ENCODE measurements at regions not wholly inside any gene's neighbourhood (a gene's known extent, or its start where the extent isn't known, plus 50 kb on each side); places are given as distances from the start of the nearest gene placed in this dataset.

DNA sequence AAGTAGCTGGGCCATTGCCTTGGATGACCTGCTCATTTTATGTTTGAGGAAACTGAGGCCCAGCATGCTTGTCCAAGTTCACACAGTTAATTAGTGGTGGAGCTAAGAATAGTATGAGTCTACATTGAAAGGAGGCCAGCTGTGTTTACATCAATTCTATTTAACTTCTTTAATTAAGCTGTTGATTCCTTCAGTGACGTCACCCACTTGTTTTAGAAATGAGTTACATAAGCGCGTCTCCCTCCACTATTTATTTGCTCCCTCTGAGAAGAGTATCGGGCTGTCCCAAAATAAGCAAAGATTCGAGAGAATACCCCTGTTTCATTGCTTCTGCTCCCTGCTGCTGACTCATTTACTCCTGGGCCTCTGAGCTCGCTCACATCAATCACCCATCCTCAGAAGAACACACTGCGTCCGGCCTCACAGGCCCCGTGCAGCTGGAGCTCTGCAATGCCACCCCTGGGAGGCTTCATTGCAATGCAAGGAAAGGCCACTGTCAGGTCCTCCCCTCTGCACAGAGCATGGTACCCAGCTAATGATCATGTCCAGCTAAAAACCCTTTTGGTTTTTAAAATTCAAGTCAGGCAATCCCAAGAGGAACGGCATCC, 74.8 kb upstream of the BMP2 start:
- H3K4ac ChIP-seq (ENCODE audit: low read depth in 1 of 2, low read length in 2 of 2), result no peak overlapping the region

DNA sequence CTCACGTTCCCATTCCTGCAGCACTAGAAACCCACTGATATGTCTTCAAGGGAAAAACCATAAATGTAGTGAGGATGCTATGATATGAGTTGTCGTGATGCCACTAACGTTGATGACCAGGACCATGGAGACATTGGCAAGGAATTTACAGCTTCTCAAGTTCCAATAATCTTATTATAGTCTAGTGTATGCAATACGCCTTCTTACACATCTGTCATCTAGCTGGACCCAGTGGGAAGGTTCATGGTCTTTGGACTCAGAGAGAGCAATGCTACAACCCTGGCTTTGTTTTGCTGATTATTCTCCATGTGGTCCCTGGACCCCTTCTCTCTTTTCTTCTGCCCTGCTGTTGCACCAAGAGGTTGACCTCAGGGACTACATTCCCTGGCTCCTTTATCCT, 76.0 kb upstream of the BMP2 start:
- Histone ChIP-seq H2BK5ac (ENCODE audit: low read depth, low read length, poor library complexity, severe bottlenecking) (no peak overlapping the region), H3K4me3 (ENCODE audit: insufficient read depth in 1 of 2, low read depth in 1 of 2, low read length in 2 of 2) (no peak overlapping the region), H3K27me3 (ENCODE audit: control insufficient read depth in 1 of 2, insufficient read depth in 1 of 2, low read length in 2 of 2) (no peaks in the 10 kb centered on the region), H2AFZ (ENCODE audit: low read depth, low read length) (no peak overlapping the region), H3K14ac (ENCODE audit: low read length in 2 of 2) (no peak overlapping the region), H3K36me3 (ENCODE audit: control insufficient read depth in 1 of 2, insufficient read depth in 2 of 2, low read depth in 1 of 2, low read length in 2 of 2) (no peaks in the 10 kb centered on the region), H2AK5ac (ENCODE audit: low read length, severe bottlenecking) (no peak overlapping the region), H4K91ac (ENCODE audit: low read length) (no peak overlapping the region), H2BK120ac (ENCODE audit: low read depth, low read length) (no peak overlapping the region), H3K4me1 (ENCODE audit: control insufficient read depth, insufficient read depth, low read depth, low read length) (peaks cover 2% of the 10 kb centered on the region), H3K9ac (ENCODE audit: low read length) (no peak overlapping the region), H3K27ac (ENCODE audit: low read length, poor library complexity, severe bottlenecking) (no peak overlapping the region), H3K23ac (ENCODE audit: low read length in 2 of 2) (no peak overlapping the region), H3K4me2 (ENCODE audit: low read length, poor library complexity, severe bottlenecking) (no peak overlapping the region), H2BK12ac (ENCODE audit: low read length in 2 of 2) (no peak overlapping the region), H4K8ac (ENCODE audit: low read length) (no peak overlapping the region), H3K4ac (ENCODE audit: low read depth in 1 of 2, low read length in 2 of 2) (no peak overlapping the region), H2BK15ac (ENCODE audit: low read depth, poor library complexity, severe bottlenecking) (no peak overlapping the region), H3K79me1 (replicated peaks; ENCODE audit: low read length, poor library complexity, severe bottlenecking) (no peaks in the 10 kb centered on the region), H3K18ac (ENCODE audit: low read depth in 1 of 2, low read length in 2 of 2) (no peak overlapping the region), H3K9me3 (ENCODE audit: control insufficient read depth, low read length) (no peaks in the 10 kb centered on the region)
- WGBS, result 88% methylated on average over 1 of the region's 4 CpGs
- no peak for DNase-seq

More for the DNA sequence above, 74.8 kb upstream of the BMP2 start:
- Histone ChIP-seq H2BK5ac (ENCODE audit: low read depth, low read length, poor library complexity, severe bottlenecking) (no peak overlapping the region), H2BK120ac (ENCODE audit: low read depth, low read length) (no peak overlapping the region), H3K14ac (ENCODE audit: low read length in 2 of 2) (no peak overlapping the region), H3K4me3 (ENCODE audit: insufficient read depth in 1 of 2, low read depth in 1 of 2, low read length in 2 of 2) (no peak overlapping the region), H3K23ac (ENCODE audit: low read length in 2 of 2) (no peak overlapping the region), H3K18ac (ENCODE audit: low read depth in 1 of 2, low read length in 2 of 2) (no peak overlapping the region), H3K4me1 (ENCODE audit: control insufficient read depth, insufficient read depth, low read depth, low read length) (peaks cover 8% of the 10 kb centered on the region), H3K27ac (ENCODE audit: low read length, poor library complexity, severe bottlenecking) (no peak overlapping the region), H3K9me3 (ENCODE audit: control insufficient read depth, low read length) (no peaks in the 10 kb centered on the region), H3K79me1 (replicated peaks; ENCODE audit: low read length, poor library complexity, severe bottlenecking) (no peaks in the 10 kb centered on the region), H3K36me3 (ENCODE audit: control insufficient read depth in 1 of 2, insufficient read depth in 2 of 2, low read depth in 1 of 2, low read length in 2 of 2) (no peaks in the 10 kb centered on the region), H2AK5ac (ENCODE audit: low read length, severe bottlenecking) (no peak overlapping the region), H3K4me2 (ENCODE audit: low read length, poor library complexity, severe bottlenecking) (no peak overlapping the region), H3K9ac (ENCODE audit: low read length) (no peak overlapping the region), H4K91ac (ENCODE audit: low read length) (no peak overlapping the region), H2BK12ac (ENCODE audit: low read length in 2 of 2) (no peak overlapping the region), H2AFZ (ENCODE audit: low read depth, low read length) (no peak overlapping the region), H2BK15ac (ENCODE audit: low read depth, poor library complexity, severe bottlenecking) (no peak overlapping the region), H4K8ac (ENCODE audit: low read length) (no peak overlapping the region), H3K27me3 (ENCODE audit: control insufficient read depth in 1 of 2, insufficient read depth in 1 of 2, low read length in 2 of 2) (no peaks in the 10 kb centered on the region)
- DNase-seq, result peak; percentile 69
- WGBS, result 22% methylated on average over 10 of the region's 10 CpGs

DNA sequence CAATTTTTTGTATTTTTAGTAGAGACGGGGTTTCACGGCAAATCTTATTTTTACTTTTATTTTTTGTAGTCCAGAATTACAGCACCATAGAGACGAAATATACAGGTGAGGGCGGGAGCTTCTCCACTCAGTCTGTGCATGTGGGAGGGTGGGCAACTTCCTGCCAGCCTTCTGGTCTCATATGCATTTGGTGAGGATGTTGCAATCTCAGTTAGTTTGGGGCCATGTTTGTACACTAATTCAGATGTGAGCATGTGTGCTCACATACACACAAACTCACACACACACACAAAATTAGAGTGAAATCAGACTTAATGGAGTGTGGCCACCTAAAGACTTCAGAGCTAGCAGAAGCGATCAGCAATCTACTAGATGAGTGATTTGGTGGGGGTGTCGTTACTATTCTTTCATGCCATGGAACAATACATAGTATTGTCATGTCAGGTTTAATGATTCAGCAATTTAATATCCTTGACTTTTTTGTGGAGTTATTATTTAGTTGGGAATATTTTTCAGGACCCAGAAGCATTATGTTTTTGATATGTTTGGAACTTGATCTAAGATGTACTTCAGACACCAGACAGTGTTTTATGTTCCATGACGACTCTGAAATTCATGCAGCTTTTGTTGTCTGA, 78.0 kb upstream of the BMP2 start:
- Histone ChIP-seq H2BK12ac (ENCODE audit: low read length in 2 of 2) (no peak overlapping the region), H2AK5ac (ENCODE audit: low read length, severe bottlenecking) (no peak overlapping the region), H3K79me1 (replicated peaks; ENCODE audit: low read length, poor library complexity, severe bottlenecking) (no peaks in the 10 kb centered on the region), H2AFZ (ENCODE audit: low read depth, low read length) (no peak overlapping the region), H3K18ac (ENCODE audit: low read depth in 1 of 2, low read length in 2 of 2) (no peak overlapping the region), H2BK15ac (ENCODE audit: low read depth, poor library complexity, severe bottlenecking) (no peak overlapping the region), H3K4me1 (ENCODE audit: control insufficient read depth, insufficient read depth, low read depth, low read length) (peaks cover 2% of the 10 kb centered on the region), H3K4ac (ENCODE audit: low read depth in 1 of 2, low read length in 2 of 2) (no peak overlapping the region), H3K27ac (ENCODE audit: low read length, poor library complexity, severe bottlenecking) (no peak overlapping the region), H3K36me3 (ENCODE audit: control insufficient read depth in 1 of 2, insufficient read depth in 2 of 2, low read depth in 1 of 2, low read length in 2 of 2) (no peaks in the 10 kb centered on the region), H2BK120ac (ENCODE audit: low read depth, low read length) (no peak overlapping the region), H2BK5ac (ENCODE audit: low read depth, low read length, poor library complexity, severe bottlenecking) (no peak overlapping the region), H4K91ac (ENCODE audit: low read length) (no peak overlapping the region), H3K27me3 (ENCODE audit: control insufficient read depth in 1 of 2, insufficient read depth in 1 of 2, low read length in 2 of 2) (no peaks in the 10 kb centered on the region), H3K4me2 (ENCODE audit: low read length, poor library complexity, severe bottlenecking) (no peak overlapping the region), H4K8ac (ENCODE audit: low read length) (no peak overlapping the region), H3K9me3 (ENCODE audit: control insufficient read depth, low read length) (no peaks in the 10 kb centered on the region), H3K9ac (ENCODE audit: low read length) (no peak overlapping the region), H3K14ac (ENCODE audit: low read length in 2 of 2) (no peak overlapping the region), H3K23ac (ENCODE audit: low read length in 2 of 2) (no peak overlapping the region), H3K4me3 (ENCODE audit: insufficient read depth in 1 of 2, low read depth in 1 of 2, low read length in 2 of 2) (no peak overlapping the region)
- WGBS, result 96% methylated on average over 4 of the region's 7 CpGs
- DNase-seq, result no peak

DNA sequence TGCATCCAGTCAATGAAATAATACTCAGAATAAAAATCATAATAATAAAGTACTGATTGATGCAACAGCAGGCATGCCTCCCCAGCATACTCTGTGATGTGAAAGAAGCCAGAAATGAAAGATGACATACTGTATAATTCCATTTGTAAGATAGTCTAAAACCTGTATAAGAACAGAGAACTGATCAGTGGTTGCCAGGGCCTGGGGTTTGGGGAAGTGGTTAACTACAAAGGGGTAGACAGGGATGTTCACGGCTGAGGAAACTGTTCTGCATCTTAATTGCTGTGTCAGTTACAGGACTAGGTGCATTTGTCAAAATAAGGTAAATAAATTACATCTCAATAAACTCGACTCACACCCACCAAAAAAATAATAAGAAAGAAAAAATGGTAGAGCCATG, 81.3 kb upstream of the BMP2 start:
- Histone ChIP-seq H3K14ac (ENCODE audit: low read length in 2 of 2) (no peak overlapping the region), H2BK12ac (ENCODE audit: low read length in 2 of 2) (no peak overlapping the region), H3K4me1 (ENCODE audit: control insufficient read depth, insufficient read depth, low read depth, low read length) (no peaks in the 10 kb centered on the region), H3K4me3 (ENCODE audit: insufficient read depth in 1 of 2, low read depth in 1 of 2, low read length in 2 of 2) (no peak overlapping the region), H3K18ac (ENCODE audit: low read depth in 1 of 2, low read length in 2 of 2) (no peak overlapping the region), H3K4me2 (ENCODE audit: low read length, poor library complexity, severe bottlenecking) (no peak overlapping the region), H3K9me3 (ENCODE audit: control insufficient read depth, low read length) (no peaks in the 10 kb centered on the region), H3K79me1 (replicated peaks; ENCODE audit: low read length, poor library complexity, severe bottlenecking) (no peaks in the 10 kb centered on the region), H3K27me3 (ENCODE audit: control insufficient read depth in 1 of 2, insufficient read depth in 1 of 2, low read length in 2 of 2) (peaks cover 2 to 3% of the 10 kb centered on the region in 2 experiments), H4K91ac (ENCODE audit: low read length) (no peak overlapping the region), H3K27ac (ENCODE audit: low read length, poor library complexity, severe bottlenecking) (no peak overlapping the region), H2AK5ac (ENCODE audit: low read length, severe bottlenecking) (no peak overlapping the region), H2BK5ac (ENCODE audit: low read depth, low read length, poor library complexity, severe bottlenecking) (no peak overlapping the region), H2BK15ac (ENCODE audit: low read depth, poor library complexity, severe bottlenecking) (no peak overlapping the region), H3K9ac (ENCODE audit: low read length) (no peak overlapping the region), H3K4ac (ENCODE audit: low read depth in 1 of 2, low read length in 2 of 2) (no peak overlapping the region), H3K36me3 (ENCODE audit: control insufficient read depth in 1 of 2, insufficient read depth in 2 of 2, low read depth in 1 of 2, low read length in 2 of 2) (no peaks in the 10 kb centered on the region), H4K8ac (ENCODE audit: low read length) (no peak overlapping the region), H3K23ac (ENCODE audit: low read length in 2 of 2) (no peak overlapping the region), H2BK120ac (ENCODE audit: low read depth, low read length) (no peak overlapping the region), H2AFZ (ENCODE audit: low read depth, low read length) (no peak overlapping the region)
- WGBS, result no CpG with 5 or more reads among the region's 2 CpGs
- no peak for DNase-seq
